NCI-H2029 treated with DMSO at 0.1 percent for 48 hours (cell line): ENCODE measurements at regions not wholly inside any gene's neighbourhood (a gene's known extent, or its start where the extent isn't known, plus 50 kb on each side); places are given as distances from the start of the nearest gene placed in this dataset.
A peak's percentile ranks its signal among the peaks of the same experiment; 100 is the strongest.

Source experiments
- DNase-seq: peaks from one replicate; lab custom pipeline; 2025; lab: John Stamatoyannopoulos, UW

DNA sequence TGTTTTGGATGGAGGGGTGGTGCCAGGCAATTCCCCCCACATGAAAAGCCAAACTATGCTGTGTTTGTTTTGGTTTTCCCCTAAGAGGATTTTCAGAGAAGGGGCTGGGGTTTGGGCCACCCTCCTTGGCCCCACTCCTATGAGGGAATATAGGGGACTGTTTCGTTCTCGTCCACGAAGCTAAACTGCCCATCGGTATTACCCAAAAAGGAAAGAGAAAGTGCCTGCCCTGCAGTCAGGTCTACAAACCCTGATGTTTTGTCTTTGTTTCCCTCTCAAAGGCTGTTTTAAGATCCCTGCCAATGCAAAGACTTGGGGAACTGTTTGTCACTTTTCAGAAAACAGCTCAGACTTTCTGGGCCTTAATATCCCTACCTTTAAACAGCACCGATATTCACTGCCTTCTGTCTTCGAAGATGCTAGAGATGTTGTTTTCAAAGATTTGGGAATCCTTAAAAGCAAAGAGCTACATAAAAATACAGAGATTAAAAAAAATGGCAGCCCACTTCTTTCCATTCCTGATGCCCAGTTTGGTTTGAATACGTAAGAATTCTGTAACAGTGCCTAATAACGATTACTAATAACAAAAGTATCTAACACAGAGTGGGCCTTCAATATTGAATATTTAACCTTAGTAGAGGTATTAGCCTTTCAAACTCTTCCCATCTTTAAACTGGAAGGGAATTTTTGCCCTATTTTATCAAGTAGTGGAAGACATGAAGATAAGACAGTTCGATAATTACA, 518.4 kb downstream of the MED13L start:
- no peak for DNase-seq

DNA sequence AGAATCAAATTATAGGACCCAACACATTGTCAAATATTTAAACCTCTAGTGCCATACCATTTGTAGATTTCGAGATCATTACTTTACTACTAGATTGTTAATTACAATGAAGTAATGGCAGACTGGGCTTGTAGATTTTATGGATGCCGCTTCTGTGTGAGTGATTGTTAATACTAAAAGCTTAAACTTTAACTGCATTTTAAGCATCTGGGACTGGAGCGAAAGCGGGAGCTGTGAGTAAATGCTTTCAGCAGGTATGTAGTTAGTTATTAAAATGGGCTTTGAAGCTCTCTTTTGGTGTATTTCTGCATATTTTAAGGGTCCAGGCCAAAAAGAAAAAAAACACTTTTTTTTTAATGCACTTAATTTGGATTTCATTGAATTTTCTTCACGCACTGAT, 519.3 kb downstream of the MED13L start:
- DNase-seq = no peak

- DNase-seq = no peak
These were observed 520.7 kb downstream of the MED13L start for GRCh38 chr12:115756804-115757203.

GRCh38 chr12:115756271-115756670, 521.2 kb downstream of the MED13L start:
- no peak for DNase-seq

- DNase-seq = no peak
These were observed 521.8 kb downstream of the MED13L start for GRCh38 chr12:115755725-115756085.

DNA sequence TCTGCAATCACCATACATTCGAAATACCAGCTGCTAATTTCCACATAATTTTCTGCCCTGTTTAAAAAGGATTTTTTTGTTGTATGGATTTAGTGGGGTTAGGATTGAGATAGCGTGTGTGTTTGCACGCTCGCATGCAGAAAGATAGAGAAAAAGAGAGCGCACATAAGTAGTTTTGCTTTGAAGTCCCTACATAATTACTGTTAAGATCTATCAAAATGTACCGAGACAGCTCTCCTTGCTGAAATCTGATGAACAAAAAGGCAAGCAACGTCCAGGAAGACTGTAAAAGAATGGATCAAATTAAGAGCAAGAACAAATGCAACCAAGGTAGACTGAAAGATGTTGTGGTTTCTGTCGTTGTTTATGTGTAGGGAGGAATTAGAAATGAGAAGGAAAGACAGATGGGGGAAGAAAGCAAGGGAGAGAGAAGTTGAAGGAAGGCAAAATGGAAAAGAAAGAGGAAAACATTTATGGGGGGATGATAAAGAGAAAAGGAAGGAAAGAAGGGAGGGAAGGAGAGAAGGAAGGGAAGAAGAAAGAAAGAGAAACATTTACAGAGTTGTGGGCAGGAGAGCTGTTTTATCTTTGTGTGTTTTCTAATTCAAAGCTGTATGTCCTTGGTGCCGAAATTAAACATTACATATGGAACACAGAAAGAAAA, 522.3 kb downstream of the MED13L start:
- no peak for DNase-seq

GRCh38 chr12:115752913-115753726, 524.4 kb downstream of the MED13L start:
- DNase-seq = peak; percentile 83

DNA sequence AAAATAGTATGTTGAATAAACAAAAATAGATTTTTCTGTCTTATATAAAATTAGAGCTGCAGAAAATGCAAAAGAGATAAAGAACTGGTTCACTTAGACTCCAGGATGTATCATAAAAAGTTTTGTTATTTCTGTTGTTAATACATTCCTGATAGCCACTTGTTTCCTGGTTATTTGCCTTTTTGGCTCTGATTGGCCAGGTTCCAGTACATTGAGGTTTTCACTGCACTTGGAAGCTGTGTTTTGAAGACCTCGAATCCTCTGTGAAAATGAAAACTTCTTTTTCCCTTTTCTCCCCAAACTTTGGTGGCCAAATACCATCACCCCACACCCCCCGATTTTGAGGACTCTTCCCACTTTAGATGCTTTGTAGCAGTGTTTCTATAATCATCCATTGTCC, 525.3 kb downstream of the MED13L start:
- DNase-seq = no peak

DNA sequence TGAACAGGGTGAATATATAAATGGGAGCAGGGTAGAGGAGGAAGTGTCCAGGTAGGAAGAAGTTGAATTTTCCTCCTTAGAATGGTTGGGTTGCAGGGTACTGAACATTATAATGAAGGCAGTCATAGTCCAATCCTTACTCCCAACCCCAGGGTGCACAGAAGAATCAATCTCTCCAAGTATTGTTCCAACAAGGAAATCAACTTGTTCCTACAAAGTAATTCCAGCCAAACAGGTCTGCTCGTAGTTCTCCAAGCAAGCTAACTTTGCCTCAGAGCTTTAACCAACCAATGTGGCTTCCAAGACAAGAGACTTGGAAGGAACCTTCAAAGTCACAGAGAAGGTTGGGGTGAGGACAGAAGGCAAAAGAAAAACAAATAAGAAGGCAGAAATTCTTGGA, 527.2 kb downstream of the MED13L start:
- no peak for DNase-seq

GRCh38 chr12:115749071-115749841, 528.2 kb downstream of the MED13L start:
- no peak for DNase-seq

DNA sequence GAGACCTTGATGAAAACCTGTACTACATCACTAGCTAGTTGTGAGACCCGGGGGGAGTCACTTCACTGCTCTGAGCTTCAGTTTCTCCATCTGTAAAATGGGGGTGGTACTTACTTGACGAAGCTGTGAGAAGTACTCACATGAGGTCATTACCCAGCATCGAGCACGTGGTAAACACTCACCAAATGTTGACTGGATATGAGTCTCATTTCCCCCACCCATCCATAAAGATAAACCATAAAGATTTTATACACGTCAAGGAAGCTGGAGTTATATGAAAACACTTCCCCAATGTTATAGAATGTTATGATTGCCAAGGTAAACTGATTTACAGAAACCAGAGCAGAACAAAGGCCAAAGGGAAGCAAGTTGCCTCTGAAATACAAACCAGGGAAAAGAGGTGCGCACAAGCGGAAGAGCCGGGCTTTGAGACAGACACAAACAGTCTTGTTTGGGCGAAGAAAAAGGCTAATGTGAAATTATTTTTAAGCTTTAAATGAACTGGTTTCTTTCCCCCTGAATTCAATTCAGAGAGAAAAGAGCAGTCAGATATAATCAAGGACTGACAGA, 536.8 kb downstream of the MED13L start:
- DNase-seq = no peak

DNA sequence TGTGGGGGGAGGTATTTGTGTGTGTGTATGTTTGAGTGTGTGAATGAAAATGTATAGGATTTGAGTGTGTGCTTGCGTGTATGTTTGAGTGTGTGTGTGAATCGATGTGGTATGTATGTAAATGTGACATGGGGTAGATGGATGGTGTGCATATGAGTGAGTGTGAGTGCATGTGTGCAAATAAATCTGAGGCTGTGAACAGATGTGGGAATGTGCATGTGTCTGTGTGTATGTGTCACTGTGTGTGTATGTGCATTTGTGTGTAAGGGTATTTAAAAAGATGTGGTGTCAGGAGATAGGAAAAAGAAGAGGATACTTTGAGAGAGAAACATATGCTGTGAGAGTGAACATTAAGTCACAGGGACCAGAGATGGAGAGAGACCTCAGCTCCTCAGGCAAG, 539.6 kb downstream of the MED13L start:
- DNase-seq = no peak

GRCh38 chr12:115736360-115736759, 541.1 kb downstream of the MED13L start:
- no peak for DNase-seq

DNA sequence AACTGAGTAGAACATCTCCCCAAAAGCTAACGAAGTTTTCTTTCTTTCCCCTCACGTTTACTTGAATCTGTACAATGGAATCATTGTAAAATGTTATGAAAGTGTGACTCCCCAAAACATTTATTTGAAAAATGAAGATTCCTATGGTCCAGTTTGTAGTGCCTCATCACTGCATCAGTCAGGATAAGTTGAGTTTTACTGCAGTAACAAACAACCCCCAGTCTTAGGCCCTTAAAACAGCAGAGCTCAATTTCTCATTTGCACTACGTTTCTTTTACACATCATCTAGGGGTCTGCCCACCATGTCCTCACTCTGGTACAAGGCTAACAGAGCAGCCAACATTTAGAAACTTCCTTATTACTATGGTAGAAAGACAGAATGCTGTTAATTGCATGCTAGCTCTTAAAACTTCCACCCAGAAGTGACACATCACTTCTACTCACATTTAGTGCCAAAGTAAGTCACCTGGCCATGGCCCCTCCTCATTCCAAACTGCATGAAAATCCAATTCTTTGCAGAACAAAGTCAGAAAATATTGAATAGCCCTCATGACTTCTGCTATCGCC, 546.4 kb downstream of the MED13L start:
- DNase-seq = no peak

GRCh38 chr12:115726691-115727090, 550.8 kb downstream of the MED13L start:
- DNase-seq = no peak

DNA sequence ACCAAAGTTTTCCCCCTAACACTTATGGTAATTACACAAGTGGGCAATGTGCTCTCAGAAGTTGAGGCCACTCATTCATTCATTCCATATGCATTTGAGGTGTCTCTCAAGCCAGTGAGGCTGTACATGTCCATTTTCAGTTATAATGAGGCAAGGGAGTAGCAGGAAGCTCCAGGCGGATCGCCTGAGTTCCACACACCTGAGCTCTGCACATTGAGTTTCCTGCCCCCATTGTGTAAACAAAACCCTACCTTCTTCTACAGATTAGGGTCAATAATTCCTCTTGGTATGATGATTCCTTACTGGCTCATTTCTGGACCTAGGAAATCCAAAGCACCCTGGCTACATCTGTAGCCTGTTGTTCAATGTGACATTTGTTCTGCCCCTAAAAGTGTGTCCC, 555.3 kb downstream of the MED13L start:
- DNase-seq = no peak

DNA sequence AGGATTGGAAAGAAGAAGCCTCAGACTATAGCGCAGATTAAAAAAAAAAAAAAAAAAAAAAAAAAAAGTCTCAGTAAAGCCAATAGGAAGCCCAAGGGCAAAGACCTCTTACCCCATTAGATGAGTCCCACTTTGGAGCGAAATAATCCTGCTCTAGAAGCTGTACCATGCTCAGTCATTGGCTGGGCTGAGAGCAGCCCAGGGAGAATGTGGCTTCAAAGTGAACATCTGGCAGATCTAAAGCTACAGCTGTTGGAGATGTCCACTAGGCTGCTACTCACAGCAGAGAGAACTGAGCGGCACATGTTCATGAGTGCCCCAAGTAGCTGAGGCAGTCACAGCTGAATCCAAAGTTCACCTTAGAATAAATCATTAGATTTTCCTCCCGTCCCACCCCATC, 560.9 kb downstream of the MED13L start:
- DNase-seq = no peak

GRCh38 chr12:115712676-115713075, 564.8 kb downstream of the MED13L start:
- no peak for DNase-seq

GRCh38 chr12:115710104-115710564, 567.4 kb downstream of the MED13L start:
- DNase-seq = no peak

DNA sequence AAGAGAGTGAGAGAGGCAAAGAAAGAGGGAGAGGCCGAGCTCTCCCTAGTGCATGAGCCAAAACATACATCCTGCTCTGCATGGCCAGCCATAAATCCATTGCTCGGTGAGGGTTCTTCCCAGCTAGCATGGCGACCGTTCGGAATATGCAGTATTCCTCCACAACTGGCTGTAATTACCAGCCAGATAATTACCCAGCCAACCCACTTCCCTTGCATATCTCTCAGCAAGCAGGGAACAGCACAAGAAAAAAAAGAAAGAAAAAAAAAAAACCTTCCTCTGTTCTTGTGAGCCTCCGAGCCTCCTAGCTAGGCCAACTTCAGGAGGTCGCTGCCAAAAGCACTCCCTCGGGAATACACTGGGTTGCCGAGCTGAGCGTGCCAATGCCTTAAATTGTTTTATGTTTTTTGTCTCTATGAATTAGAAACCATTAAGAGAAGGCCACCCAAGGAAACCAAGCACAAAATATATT, 567.9 kb downstream of the MED13L start:
- DNase-seq = no peak

DNA sequence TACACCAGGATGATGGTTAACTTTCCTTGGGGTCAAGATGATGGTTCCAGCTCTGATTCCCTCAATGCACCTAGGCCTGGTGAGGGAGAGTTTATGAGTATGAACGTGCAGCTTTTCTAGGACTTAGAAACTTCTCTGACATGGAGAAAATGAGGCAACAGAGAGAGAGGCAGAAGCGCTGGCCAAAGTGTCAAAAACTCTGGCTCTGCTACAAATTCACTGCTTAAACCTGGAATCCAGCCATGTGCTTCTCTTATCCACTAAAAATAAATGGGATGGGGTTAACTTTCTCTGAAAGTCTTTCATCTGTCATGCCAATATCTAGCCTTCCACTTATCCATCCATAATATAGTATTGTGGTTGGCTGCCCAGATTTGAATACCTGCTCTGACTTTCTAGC, 568.7 kb downstream of the MED13L start:
- no peak for DNase-seq
